Fibroblast of mammary gland (primary cell): ENCODE measurements at regions not wholly inside any gene's neighbourhood (a gene's known extent, or its start where the extent isn't known, plus 50 kb on each side); places are given as distances from the start of the nearest gene placed in this dataset.

Experiments
- DNase-seq: peaks from one replicate; pipeline ENCODE4 v3.0.0-alpha.2; 2010; ENCODE audit warnings: low read depth
- H3K4me3 ChIP-seq: 2 replicates; pipeline ENCODE4 v1.5.1; 2011; ENCODE audit warnings: low read depth, mild to moderate bottlenecking, low read length, moderate library complexity; ENCODE audit not compliant: control insufficient read depth
- TF ChIP-seq, protein P1 (sequence below): conservative IDR thresholded peaks from 2 replicates; pipeline ENCODE4 v1.5.1; 2011; ENCODE audit warnings: low read depth, low read length, inconsistent platforms; ENCODE audit not compliant: control insufficient read depth, insufficient read depth

DNA sequence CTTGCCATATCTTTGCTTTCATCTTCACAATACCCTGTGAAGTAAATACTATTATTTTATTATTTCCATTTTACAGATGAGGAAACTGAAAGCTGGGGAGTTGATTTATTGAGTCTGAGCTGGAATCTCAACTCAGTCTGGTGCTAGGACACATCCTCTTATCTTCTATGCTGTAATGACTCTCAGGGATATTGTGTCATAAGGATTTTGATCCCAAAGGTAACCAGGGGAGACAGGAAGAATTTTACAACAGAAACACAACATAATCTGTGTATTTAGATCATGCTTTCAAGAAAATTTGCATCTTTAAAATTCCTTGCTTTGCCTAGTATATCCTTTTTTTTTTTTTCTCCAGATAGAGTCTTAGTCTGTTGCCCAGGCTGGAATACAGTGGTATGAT is 123.3 kb upstream of the BTG1 start:
- TF ChIP-seq, protein P1, sequence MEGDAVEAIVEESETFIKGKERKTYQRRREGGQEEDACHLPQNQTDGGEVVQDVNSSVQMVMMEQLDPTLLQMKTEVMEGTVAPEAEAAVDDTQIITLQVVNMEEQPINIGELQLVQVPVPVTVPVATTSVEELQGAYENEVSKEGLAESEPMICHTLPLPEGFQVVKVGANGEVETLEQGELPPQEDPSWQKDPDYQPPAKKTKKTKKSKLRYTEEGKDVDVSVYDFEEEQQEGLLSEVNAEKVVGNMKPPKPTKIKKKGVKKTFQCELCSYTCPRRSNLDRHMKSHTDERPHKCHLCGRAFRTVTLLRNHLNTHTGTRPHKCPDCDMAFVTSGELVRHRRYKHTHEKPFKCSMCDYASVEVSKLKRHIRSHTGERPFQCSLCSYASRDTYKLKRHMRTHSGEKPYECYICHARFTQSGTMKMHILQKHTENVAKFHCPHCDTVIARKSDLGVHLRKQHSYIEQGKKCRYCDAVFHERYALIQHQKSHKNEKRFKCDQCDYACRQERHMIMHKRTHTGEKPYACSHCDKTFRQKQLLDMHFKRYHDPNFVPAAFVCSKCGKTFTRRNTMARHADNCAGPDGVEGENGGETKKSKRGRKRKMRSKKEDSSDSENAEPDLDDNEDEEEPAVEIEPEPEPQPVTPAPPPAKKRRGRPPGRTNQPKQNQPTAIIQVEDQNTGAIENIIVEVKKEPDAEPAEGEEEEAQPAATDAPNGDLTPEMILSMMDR: no peak
- no peak for DNase-seq

DNA sequence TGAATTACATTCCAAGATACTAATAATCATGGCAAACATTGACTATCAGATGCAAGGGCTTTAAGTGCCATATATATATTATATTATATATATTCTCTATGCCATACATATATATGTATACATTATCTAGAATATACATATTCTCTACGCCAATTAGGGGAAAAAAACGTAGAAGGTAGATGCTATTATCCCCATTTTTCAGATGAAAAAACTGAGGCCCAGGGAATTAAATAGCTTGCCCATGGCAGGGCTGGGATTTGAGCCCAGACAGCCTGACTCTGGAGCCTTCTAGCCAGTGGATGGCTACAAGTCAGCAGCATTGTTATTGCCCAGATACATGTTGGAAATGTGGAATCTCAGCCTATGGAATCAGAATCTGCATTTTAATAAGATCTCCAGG is 116.0 kb upstream of the BTG1 start:
- H3K4me3 ChIP-seq: no peak overlapping the region
- no peak for DNase-seq
- TF ChIP-seq, protein P1: no peak

More for the DNA sequence above, 123.3 kb upstream of the BTG1 start:
- no peak overlapping the region for H3K4me3 ChIP-seq

DNA sequence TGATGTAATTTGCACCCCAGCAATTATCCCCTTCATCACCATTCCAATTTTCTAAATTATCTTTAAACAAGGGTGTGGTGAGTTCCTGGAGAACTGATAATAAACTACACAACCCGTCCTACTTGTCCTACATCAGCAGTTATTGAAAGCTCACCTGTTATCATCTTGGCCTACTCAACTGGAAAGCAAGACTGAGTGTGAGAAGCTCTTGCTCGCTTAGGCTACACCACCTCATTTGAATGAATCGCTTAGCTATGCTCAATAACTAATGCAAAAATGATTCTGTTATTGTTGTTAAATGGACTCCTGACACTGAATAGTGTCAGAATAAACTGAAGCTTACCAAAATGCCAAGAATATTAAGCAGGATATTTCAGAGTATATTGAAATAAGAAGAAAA is 115.4 kb upstream of the BTG1 start:
- TF ChIP-seq, protein P1: no peak
- H3K4me3 ChIP-seq: no peak overlapping the region
- DNase-seq: no peak

DNA sequence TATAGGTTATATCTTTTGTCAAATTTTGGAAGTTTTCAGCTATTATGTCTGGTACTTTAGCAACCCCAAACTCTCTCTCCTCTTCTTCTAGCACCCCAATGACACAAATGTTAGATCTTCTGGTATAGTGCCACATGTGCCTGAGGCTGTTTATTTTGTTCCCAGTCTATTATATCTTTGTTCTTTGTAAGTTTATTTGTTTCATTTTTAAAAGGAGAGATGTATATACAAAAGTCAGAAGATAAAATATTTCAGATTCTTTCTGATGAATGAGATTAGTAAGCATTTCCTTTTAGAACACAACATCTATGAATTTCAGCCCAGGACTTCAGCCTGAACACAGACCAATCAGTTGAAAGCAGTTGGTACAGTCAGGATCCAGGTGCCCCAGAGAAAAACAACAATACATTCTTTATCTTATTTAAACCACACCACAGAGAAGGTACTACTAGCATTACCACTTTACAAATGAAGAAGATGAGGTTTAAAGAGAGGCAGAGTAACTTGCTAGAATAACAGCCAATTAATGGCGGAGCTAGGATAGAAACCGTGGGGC is 114.1 kb upstream of the BTG1 start:
- TF ChIP-seq, protein P1: no peak
- no peak overlapping the region for H3K4me3 ChIP-seq
- no peak for DNase-seq

DNA sequence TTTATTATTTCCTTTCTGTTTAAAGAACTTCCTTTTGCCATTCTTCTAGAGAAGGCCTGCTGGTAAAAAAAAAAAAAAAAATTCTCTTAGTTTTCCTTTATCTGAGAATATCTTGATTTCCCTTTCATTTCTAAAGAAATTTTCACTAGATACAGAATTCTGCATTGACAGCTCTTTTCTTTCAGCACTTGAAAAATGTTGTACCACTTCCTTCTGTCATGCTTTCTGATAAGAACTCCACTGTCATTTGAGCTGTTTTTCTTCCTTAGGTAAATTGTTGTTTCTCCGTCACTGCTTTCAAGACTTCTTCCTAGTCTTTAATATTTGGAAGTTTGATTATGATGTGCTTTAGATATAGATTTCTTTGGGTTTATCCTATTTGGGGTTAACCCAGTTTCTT is 113.6 kb upstream of the BTG1 start:
- no peak overlapping the region for H3K4me3 ChIP-seq
- DNase-seq: no peak
- TF ChIP-seq, protein P1: no peak

DNA sequence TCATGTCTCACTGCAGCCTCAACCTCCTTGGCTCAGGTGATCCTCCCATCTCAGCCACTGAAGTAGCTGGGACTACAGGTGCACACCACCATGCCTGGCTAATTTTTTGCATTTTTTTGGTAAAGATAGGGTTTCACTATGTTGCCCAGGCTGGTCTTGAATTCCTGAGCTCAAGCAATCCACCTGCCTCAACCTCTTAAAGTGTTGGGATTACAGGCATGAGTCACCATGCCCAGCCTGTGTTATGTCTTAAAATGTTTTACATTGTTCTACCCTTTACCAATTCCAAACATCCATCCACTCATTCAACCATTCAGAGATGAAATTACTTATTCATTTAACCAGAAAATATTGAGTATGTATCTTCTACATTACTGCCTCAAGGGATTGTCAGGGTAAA is 111.6 kb upstream of the BTG1 start:
- TF ChIP-seq, protein P1: no peak
- H3K4me3 ChIP-seq: no peak overlapping the region
- DNase-seq: no peak

DNA sequence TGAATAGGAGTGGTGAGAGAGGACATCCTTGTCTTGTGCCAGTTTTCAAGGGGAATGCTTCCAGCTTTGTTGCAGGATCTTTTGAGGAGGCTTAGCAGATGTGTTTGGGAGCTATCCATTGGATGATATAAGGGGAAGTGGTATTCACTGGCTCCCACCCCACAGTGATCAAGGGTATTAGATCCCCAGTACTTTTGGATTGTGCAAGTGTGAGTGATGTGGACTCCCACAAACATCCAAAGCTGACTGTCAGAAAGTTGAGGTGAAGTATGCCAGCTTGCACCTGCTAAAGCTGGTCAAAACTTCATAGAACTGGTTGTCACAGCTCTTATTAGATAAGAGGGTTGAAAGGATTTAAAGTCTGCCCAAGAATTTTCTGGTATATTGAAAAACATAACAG is 110.1 kb upstream of the BTG1 start:
- H3K4me3 ChIP-seq: no peak overlapping the region
- DNase-seq: no peak

More for the DNA sequence above, 110.1 kb upstream of the BTG1 start:
- TF ChIP-seq, protein P1: no peak
